NT2/D1 (cell line): ENCODE measurements at regions not wholly inside any gene's neighbourhood (a gene's known extent, or its start where the extent isn't known, plus 50 kb on each side); places are given as distances from the start of the nearest gene placed in this dataset.
"Not testable (repeated sequence)": the region's sequence is repeated elsewhere in the genome, so short reads cannot be mapped to it uniquely, and the experiment has no call there.

Experiments
- DNase-seq: peaks from one replicate; pipeline ENCODE4 v3.0.0-alpha.2; 2011; ENCODE audit warnings: low read depth, low spot score
- H3K27me3 ChIP-seq: 2 replicates; pipeline ENCODE4 v1.6.0; 2011; ENCODE audit warnings: mild to moderate bottlenecking; ENCODE audit not compliant: insufficient read length, insufficient read depth
- H3K36me3 ChIP-seq: 2 replicates; pipeline ENCODE4 v1.6.1; 2011; ENCODE audit warnings: mild to moderate bottlenecking, low read length, mixed read lengths; ENCODE audit not compliant: insufficient read depth, insufficient read length
- H3K4me1 ChIP-seq: 2 replicates; pipeline ENCODE4 v1.5.1; 2011; ENCODE audit not compliant: insufficient read depth, insufficient read length
- H3K4me3 ChIP-seq: 2 replicates; pipeline ENCODE4 v1.5.1; 2011; ENCODE audit warnings: low read depth; ENCODE audit not compliant: insufficient read length
- H3K9ac ChIP-seq: 2 replicates; pipeline ENCODE4 v1.6.0; 2011; ENCODE audit warnings: low read depth; ENCODE audit not compliant: insufficient read length
- H3K9me3 ChIP-seq: 2 replicates; pipeline ENCODE4 v1.5.1; 2011; ENCODE audit warnings: mild to moderate bottlenecking, low read length; ENCODE audit not compliant: insufficient read depth
- SUZ12 ChIP-seq: IDR thresholded peaks from 2 replicates; pipeline ENCODE4 v1.6.1; 2011; ENCODE audit not compliant: insufficient read length, insufficient read depth; ENCODE audit errors: extremely low read depth
- YY1 ChIP-seq: IDR thresholded peaks from 2 replicates; pipeline ENCODE4 v1.6.1; 2011; ENCODE audit not compliant: insufficient read length, insufficient read depth
- ZNF274 ChIP-seq: IDR thresholded peaks from 2 replicates; pipeline ENCODE4 v1.6.1; 2011; ENCODE audit warnings: mild to moderate bottlenecking, low read depth, low read length

DNA sequence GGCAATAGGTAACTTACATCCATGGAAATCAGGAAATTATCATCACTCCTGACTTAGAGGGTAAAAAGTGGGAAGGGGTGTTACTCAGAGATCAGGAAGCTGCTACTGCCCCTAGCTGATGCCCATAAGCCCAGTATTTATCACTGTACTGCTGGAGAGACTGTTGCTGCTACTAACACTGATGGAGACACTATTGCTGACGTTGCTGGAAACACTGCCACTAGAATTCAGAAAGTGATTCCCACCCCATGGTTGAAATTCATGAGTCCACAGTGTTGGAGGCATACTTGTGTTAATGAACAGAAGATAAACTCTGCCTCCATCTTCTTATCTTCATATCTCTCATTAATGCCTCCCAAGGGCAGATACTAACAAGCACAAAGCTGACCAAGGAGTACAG lies 97.6 kb downstream of the MTX3 start:
- no peak for DNase-seq
- no peak for TF ChIP-seq YY1
- no peak for TF ChIP-seq ZNF274
- TF ChIP-seq SUZ12 = no peak
- Histone ChIP-seq H3K9ac (no peak overlapping the region), H3K4me3 (no peak overlapping the region), H3K9me3 (0 out of 2 replicates have a peak, but pooled peaks cover 5% of the 10 kb centered on the region), H3K4me1 (no peaks in the 10 kb centered on the region), H3K27me3 (no peaks in the 10 kb centered on the region), H3K36me3 (no peaks in the 10 kb centered on the region)

DNA sequence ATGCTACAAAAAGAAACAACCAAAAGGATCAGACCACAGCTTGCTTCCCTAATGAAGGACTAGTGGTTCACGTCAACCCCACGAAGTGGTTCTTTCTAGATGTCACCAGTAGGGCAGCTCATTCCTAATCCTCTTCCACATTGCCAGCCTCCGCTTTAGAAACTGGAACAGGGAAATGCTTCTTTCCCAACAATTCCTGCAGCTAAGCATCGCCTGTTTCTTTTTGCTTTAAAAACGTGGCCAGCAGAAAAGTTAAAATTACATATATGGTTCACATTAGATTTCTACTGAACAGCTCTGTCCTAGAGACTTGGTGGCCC lies 100.2 kb downstream of the MTX3 start:
- no peak for TF ChIP-seq SUZ12
- TF ChIP-seq YY1 = no peak
- no peak for TF ChIP-seq ZNF274
- peaks cover 13% of the 10 kb centered on the region; the same call in 1 of the 2 replicates for H3K9me3 ChIP-seq
- no peaks in the 10 kb centered on the region for H3K4me1 ChIP-seq

DNA sequence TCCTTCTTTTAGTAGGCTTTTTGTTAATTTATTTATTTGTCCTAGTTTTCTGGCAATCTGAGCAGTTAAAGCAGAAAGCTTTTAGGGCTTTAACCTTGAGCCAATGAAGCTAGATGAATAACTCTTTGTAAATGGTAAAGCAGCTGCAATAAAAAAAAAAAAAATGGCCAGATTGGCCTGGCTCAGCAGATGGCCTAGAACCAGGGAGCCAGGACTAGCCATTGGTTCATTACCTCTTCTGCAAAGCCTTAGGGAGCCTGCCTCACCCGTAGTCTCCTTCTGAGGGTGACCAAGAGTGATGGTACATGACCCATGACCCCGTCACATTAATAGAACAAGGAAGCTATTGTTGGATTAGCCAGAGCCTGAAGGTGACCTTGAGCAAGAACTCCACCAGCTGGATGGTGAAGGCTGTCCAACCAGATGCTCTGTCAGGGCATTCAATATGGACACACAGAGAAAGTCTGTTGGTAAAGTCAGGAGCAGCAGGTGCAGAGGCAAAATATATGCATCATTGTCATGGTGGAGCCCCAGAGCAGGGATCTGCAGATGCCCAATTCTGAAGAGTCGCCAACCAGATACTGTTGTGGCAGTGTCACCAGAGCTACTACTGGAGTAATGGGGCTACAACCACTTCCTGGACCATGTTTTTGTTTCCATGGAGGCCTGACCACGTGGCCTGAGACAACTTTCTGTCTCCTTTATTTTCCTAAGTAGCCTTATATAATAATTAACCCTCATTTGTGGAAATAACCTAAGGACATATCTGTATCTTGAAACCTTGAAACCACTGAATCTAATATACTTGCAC lies 100.7 kb downstream of the MTX3 start:
- H3K9me3 ChIP-seq = peaks cover 13% of the 10 kb centered on the region; the same call in 1 of the 2 replicates
- H3K27me3 ChIP-seq = no peaks in the 10 kb centered on the region
- H3K4me3 ChIP-seq = no peak overlapping the region
- no peak overlapping the region for H3K9ac ChIP-seq
- no peak for DNase-seq
- no peaks in the 10 kb centered on the region for H3K4me1 ChIP-seq
- TF ChIP-seq ZNF274 (no peak), YY1 (no peak), SUZ12 (no peak)
- H3K36me3 ChIP-seq = no peaks in the 10 kb centered on the region

More for the DNA sequence above, 100.2 kb downstream of the MTX3 start:
- Histone ChIP-seq H3K36me3 (no peaks in the 10 kb centered on the region), H3K4me3 (no peak overlapping the region), H3K9ac (no peak overlapping the region), H3K27me3 (no peaks in the 10 kb centered on the region)
- DNase-seq = no peak

DNA sequence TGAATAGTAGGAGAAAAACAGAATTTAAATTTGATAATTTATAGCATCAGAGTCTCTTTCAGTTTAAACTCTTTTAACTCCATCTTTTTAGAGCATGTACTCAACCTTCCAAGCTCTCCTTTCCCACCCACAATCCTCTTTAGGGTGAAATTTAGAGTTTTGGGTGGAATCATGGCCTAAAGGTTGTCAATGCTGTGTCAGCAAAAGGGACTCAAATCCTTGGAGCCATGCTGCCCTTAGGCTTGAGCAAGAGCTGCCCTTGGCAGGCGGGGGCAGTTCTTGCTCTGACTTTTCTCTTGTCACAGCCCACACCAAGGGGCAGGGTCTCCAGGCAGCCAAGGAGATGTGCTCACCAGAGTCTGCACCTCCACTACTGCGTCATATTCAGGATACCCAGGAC lies 102.4 kb downstream of the MTX3 start:
- Histone ChIP-seq H3K36me3 (no peaks in the 10 kb centered on the region), H3K9me3 (peaks cover 13% of the 10 kb centered on the region; the same call in 1 of the 2 replicates), H3K4me1 (no peaks in the 10 kb centered on the region), H3K4me3 (no peak overlapping the region), H3K27me3 (no peaks in the 10 kb centered on the region), H3K9ac (no peak overlapping the region)
- DNase-seq = no peak
- TF ChIP-seq ZNF274 = no peak
- no peak for TF ChIP-seq YY1
- TF ChIP-seq SUZ12 = no peak

DNA sequence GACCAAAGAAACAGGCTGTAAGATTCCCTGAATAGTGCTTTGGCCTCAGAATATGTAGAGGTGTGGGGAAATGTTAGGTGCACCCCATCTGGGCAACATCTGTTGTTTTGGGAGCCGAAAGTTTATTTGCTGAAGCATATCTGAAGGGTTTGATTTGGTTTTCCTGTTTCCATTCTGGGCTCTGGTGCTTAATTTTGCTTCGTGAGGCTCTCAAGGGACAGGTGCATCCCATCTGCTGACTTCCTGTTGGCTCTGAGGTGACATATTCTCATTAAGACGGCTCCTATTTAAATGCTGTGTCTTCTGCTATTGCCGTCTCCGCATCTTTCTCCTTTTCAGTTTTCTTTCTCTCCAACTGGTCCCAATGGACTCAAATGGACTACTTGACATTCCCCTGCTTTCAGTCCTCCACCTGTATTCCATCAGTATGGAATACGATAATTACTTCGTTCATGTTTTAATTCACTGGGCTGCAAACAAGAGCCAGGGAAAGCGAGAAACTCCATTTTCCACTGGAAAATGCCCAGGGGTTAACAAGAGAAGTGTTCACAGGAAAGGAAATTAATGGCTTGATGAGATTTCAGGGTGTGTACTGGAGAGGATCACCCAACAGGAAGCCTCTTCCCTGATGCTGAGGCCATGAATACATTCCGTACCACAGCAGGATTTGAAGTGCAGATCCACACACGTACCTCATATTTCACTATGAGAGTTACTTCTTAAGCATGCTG lies 104.0 kb downstream of the MTX3 start:
- H3K9ac ChIP-seq = no peak overlapping the region
- TF ChIP-seq ZNF274 (no peak), SUZ12 (no peak), YY1 (no peak)
- H3K27me3 ChIP-seq = no peaks in the 10 kb centered on the region
- H3K4me3 ChIP-seq = no peak overlapping the region
- no peak for DNase-seq
- peaks cover 13% of the 10 kb centered on the region; the same call in 1 of the 2 replicates for H3K9me3 ChIP-seq
- no peaks in the 10 kb centered on the region for H3K36me3 ChIP-seq
- H3K4me1 ChIP-seq = no peaks in the 10 kb centered on the region

DNA sequence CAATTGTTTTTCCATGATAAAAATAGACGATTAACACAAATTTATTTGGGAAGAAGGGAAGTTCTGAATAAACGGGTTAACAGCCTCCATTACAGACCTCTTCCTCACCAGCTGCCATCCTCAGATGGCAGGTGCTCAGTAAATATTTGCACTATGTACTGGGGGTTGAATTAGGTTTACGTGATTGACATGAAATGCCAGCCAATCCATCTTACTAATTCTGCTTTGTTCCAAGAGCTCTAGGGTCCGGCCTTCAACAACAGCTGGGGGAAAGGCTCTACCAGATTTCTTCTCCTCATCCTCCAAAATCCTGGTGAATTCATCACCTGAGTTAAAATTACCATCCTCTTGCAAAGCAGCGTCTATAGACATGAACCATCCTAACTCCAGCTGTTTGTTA lies 104.6 kb downstream of the MTX3 start:
- Histone ChIP-seq H3K4me3 (no peak overlapping the region), H3K4me1 (no peaks in the 10 kb centered on the region), H3K9me3 (peaks cover 13% of the 10 kb centered on the region; the same call in 1 of the 2 replicates), H3K9ac (no peak overlapping the region), H3K27me3 (no peaks in the 10 kb centered on the region), H3K36me3 (no peaks in the 10 kb centered on the region)
- TF ChIP-seq YY1 = no peak
- no peak for TF ChIP-seq ZNF274
- TF ChIP-seq SUZ12 = no peak
- no peak for DNase-seq

DNA sequence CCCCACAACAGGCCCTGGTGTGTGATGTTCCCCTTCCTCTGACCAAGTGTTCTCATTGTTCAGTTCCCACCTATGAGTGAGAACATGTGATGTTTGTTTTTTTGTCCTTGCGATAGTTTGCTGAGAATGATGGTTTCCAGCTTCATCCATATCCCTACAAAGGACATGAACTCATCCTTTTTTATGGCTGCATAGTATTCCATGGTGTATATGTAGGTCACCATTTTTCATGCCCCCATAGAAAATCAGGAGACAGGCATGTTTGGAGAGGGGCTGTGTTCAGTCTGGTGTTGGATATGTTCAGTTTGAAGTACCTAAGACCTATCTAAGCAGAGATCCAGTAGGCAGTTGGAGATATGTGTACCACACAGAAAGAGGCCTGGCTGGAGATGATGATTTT lies 111.2 kb downstream of the MTX3 start:
- not testable (repeated sequence) for H3K9me3 ChIP-seq, H3K27me3 ChIP-seq, DNase-seq, H3K9ac ChIP-seq, H3K4me3 ChIP-seq, H3K4me1 ChIP-seq, H3K36me3 ChIP-seq
